ENCODE measurements at regions not wholly inside any gene's neighbourhood (a gene's known extent, or its start where the extent isn't known, plus 50 kb on each side); places are given as distances from the start of the nearest gene placed in this dataset.

GRCh38 chrX:33330798-33331197 is 119.4 kb upstream of the DMD start:
- no peaks in the 10 kb centered on the region for H3K36me3 ChIP-seq (replicated peaks; ENCODE audit: low read depth, low read length)
- no peak overlapping the region for H3K4me3 ChIP-seq (ENCODE audit: low read length)
- H3K27me3 ChIP-seq (ENCODE audit: low read depth, low read length), result no peaks in the 10 kb centered on the region
- no peak overlapping the region for H3K4me2 ChIP-seq (ENCODE audit: low read length)
- no peaks in the 10 kb centered on the region for H4K20me1 ChIP-seq (ENCODE audit: insufficient read depth, low read length)
- H2AFZ ChIP-seq (ENCODE audit: low read depth, low read length), result no peak overlapping the region
- H3K79me2 ChIP-seq (ENCODE audit: low read length), result no peaks in the 10 kb centered on the region
- H3K9me3 ChIP-seq (ENCODE audit: insufficient read depth, low read length), result no peaks in the 10 kb centered on the region
- H3K27ac ChIP-seq (ENCODE audit: low read length), result no peak overlapping the region
- TF ChIP-seq, protein P1, sequence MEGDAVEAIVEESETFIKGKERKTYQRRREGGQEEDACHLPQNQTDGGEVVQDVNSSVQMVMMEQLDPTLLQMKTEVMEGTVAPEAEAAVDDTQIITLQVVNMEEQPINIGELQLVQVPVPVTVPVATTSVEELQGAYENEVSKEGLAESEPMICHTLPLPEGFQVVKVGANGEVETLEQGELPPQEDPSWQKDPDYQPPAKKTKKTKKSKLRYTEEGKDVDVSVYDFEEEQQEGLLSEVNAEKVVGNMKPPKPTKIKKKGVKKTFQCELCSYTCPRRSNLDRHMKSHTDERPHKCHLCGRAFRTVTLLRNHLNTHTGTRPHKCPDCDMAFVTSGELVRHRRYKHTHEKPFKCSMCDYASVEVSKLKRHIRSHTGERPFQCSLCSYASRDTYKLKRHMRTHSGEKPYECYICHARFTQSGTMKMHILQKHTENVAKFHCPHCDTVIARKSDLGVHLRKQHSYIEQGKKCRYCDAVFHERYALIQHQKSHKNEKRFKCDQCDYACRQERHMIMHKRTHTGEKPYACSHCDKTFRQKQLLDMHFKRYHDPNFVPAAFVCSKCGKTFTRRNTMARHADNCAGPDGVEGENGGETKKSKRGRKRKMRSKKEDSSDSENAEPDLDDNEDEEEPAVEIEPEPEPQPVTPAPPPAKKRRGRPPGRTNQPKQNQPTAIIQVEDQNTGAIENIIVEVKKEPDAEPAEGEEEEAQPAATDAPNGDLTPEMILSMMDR (IDR thresholded peaks at IDR 0.05; ENCODE audit: low read depth, low read length), result no peak
- no peak for TF ChIP-seq EZH2phosphoT487 (IDR thresholded peaks at IDR 0.05; ENCODE audit: low read depth)
- H3K4me1 ChIP-seq (ENCODE audit: low read length), result no peaks in the 10 kb centered on the region; the same call in 1 of the 2 replicates
- H3K9ac ChIP-seq (ENCODE audit: low read length), result no peak overlapping the region

DNA sequence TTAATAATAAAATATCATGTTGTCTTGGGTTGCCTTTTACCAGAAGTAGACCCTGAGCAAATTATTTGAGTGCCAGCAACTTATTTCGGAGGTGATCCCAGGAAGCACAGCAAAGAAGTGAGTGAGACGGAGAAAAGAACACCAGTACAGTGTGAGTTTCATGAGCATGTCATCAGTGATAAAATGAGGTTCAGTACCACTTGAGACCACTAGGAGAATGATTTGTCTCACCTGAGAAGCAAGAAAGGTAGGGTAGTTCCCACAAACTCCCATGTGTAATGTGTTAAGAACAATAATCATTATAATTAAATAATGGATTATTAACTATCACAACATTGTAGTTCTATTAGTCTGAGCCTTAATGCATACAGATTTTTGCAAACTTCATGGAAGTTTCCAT is 112.8 kb upstream of the DMD start:
- no peaks in the 10 kb centered on the region for H3K27me3 ChIP-seq (ENCODE audit: low read depth, low read length)
- H2AFZ ChIP-seq (ENCODE audit: low read depth, low read length), result no peak overlapping the region
- H3K27ac ChIP-seq (ENCODE audit: low read length), result no peak overlapping the region

GRCh38 chrX:33307911-33308354 is 96.6 kb upstream of the DMD start:
- Histone ChIP-seq H3K36me3 (replicated peaks; ENCODE audit: low read depth, low read length) (no peaks in the 10 kb centered on the region), H3K27ac (ENCODE audit: low read length) (no peak overlapping the region), H3K79me2 (ENCODE audit: low read length) (no peaks in the 10 kb centered on the region), H3K9me3 (ENCODE audit: insufficient read depth, low read length) (no peaks in the 10 kb centered on the region), H3K27me3 (ENCODE audit: low read depth, low read length) (no peaks in the 10 kb centered on the region), H3K4me1 (ENCODE audit: low read length) (peaks cover 6% of the 10 kb centered on the region; the same call in 1 of the 2 replicates), H4K20me1 (ENCODE audit: insufficient read depth, low read length) (no peaks in the 10 kb centered on the region), H2AFZ (ENCODE audit: low read depth, low read length) (no peak overlapping the region), H3K4me2 (ENCODE audit: low read length) (no peak overlapping the region), H3K4me3 (ENCODE audit: low read length) (no peak overlapping the region), H3K9ac (ENCODE audit: low read length) (no peak overlapping the region)
- TF ChIP-seq EZH2phosphoT487 (IDR thresholded peaks at IDR 0.05; ENCODE audit: low read depth), result no peak
- TF ChIP-seq, protein P1 (IDR thresholded peaks at IDR 0.05; ENCODE audit: low read depth, low read length), result no peak

More for the DNA sequence above, 112.8 kb upstream of the DMD start:
- Histone ChIP-seq H3K4me3 (ENCODE audit: low read length) (no peak overlapping the region), H3K4me1 (ENCODE audit: low read length) (no peaks in the 10 kb centered on the region), H3K79me2 (ENCODE audit: low read length) (no peaks in the 10 kb centered on the region), H3K4me2 (ENCODE audit: low read length) (no peak overlapping the region), H3K36me3 (replicated peaks; ENCODE audit: low read depth, low read length) (no peaks in the 10 kb centered on the region), H3K9ac (ENCODE audit: low read length) (no peak overlapping the region), H3K9me3 (ENCODE audit: insufficient read depth, low read length) (no peaks in the 10 kb centered on the region), H4K20me1 (ENCODE audit: insufficient read depth, low read length) (no peaks in the 10 kb centered on the region)
- TF ChIP-seq, protein P1 (IDR thresholded peaks at IDR 0.05; ENCODE audit: low read depth, low read length), result no peak
- TF ChIP-seq EZH2phosphoT487 (IDR thresholded peaks at IDR 0.05; ENCODE audit: low read depth), result no peak

DNA sequence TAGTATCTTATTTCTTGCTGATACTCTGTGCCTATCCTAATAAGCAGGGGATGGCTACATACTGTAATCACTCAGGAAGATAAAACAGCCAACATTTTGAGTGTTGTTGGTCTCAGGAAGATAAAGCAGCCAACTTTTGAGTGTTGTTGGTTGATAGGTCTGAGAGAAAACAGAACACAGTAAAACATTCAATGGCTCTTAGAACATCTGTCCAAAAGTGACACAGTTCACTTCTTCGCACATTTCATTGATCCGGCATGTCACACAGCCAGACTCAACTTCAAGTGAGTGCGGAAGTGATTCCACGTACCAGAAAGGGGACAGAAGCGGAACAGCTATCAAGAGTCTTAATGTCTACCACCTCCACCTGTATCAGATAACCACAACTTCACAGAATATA is 87.3 kb upstream of the DMD start:
- H3K4me2 ChIP-seq (ENCODE audit: low read length), result no peak overlapping the region
- H3K79me2 ChIP-seq (ENCODE audit: low read length), result no peaks in the 10 kb centered on the region
- H3K36me3 ChIP-seq (replicated peaks; ENCODE audit: low read depth, low read length), result no peaks in the 10 kb centered on the region
- no peak overlapping the region for H2AFZ ChIP-seq (ENCODE audit: low read depth, low read length)
- no peak overlapping the region for H3K9ac ChIP-seq (ENCODE audit: low read length)
- TF ChIP-seq, protein P1 (IDR thresholded peaks at IDR 0.05; ENCODE audit: low read depth, low read length), result no peak
- no peak for TF ChIP-seq EZH2phosphoT487 (IDR thresholded peaks at IDR 0.05; ENCODE audit: low read depth)
- H3K27ac ChIP-seq (ENCODE audit: low read length), result no peak overlapping the region
- no peaks in the 10 kb centered on the region for H3K4me1 ChIP-seq (ENCODE audit: low read length)
- H4K20me1 ChIP-seq (ENCODE audit: insufficient read depth, low read length), result no peaks in the 10 kb centered on the region
- no peaks in the 10 kb centered on the region for H3K9me3 ChIP-seq (ENCODE audit: insufficient read depth, low read length)
- H3K4me3 ChIP-seq (ENCODE audit: low read length), result no peak overlapping the region
- no peaks in the 10 kb centered on the region for H3K27me3 ChIP-seq (ENCODE audit: low read depth, low read length)

Data from OCI-LY3 (cell line).